ENCODE measurements at regions not wholly inside any gene's neighbourhood (a gene's known extent, or its start where the extent isn't known, plus 50 kb on each side); places are given as distances from the start of the nearest gene placed in this dataset.

DNA sequence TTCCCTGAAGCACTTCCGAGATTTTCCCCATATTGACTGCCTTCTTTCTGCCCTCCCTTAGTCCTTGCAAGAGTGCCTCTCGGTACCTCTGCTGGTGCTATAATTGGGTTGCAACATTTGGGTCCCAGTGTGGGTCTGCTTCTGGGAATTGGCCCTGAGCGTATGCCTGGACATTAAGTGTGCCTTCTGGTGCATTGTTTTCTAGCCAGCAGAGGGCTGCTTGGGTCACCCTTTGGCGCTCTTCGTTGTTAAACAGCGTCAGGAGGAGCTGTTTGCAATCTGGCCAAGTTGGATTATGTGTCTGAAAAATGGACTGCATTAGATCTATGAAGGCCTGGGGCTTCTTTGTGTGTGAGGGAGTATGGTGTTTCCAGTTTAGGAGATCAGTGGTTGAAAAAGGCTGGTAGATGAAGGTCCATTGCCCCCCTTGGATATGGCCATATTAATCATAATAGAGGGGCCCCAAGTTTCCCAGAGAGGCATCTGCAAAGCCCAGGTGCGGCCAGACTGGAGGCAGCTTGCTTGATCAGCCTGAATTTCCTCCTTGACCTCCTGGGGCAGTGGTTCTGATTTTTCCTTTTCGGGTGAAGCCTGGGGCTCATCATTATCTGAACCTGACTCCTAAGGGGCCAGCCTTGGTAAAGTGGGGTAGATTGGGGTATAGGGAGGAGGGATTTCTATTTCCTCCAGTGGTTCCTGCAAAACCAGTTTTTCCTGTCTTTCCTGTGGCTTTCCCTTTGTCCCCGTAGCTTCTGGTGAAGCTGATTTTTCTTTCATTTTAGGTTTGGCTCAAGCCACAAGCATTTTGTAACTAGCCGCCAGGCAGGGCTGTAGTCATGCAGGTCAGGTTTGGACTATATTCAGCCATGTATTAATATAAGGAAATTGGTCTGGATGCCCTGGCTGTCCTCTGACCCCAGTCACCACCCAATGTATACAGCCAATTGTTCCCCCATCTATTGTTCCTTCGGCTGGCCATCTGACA is 85.4 kb upstream of the GPR6 start:
- DNase-seq (ENCODE audit: extremely low spot score): no peak
- TF ChIP-seq ARNT (IDR thresholded peaks at IDR 0.05) (no peak), SP1 (IDR thresholded peaks at IDR 0.05) (no peak), CTBP1 (IDR thresholded peaks at IDR 0.05; ENCODE audit: borderline replicate concordance) (no peak), ZNF384 (IDR thresholded peaks at IDR 0.05) (no peak), ELF4 (IDR thresholded peaks at IDR 0.05) (no peak)
- TF ChIP-seq, protein P1, sequence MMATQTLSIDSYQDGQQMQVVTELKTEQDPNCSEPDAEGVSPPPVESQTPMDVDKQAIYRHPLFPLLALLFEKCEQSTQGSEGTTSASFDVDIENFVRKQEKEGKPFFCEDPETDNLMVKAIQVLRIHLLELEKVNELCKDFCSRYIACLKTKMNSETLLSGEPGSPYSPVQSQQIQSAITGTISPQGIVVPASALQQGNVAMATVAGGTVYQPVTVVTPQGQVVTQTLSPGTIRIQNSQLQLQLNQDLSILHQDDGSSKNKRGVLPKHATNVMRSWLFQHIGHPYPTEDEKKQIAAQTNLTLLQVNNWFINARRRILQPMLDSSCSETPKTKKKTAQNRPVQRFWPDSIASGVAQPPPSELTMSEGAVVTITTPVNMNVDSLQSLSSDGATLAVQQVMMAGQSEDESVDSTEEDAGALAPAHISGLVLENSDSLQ (IDR thresholded peaks at IDR 0.05): no peak
- CTCF ChIA-PET: no interaction called here
- POLR2A ChIA-PET: no interaction called here

- no peak for TF ChIP-seq ELF4 (IDR thresholded peaks at IDR 0.05)
- no peak for TF ChIP-seq BHLHE40 (IDR thresholded peaks at IDR 0.05; ENCODE audit: borderline replicate concordance)
- no peak for TF ChIP-seq ZNF384 (IDR thresholded peaks at IDR 0.05)
- no peak for TF ChIP-seq ARNT (IDR thresholded peaks at IDR 0.05)
- no peak for TF ChIP-seq SUZ12 (IDR thresholded peaks at IDR 0.05)
- no peak for TF ChIP-seq FOXA1 (IDR thresholded peaks at IDR 0.05)
- TF ChIP-seq, protein P1 (IDR thresholded peaks at IDR 0.05): no peak
- no peak for TF ChIP-seq FOXM1 (IDR thresholded peaks at IDR 0.05; ENCODE audit: borderline replicate concordance)
- TF ChIP-seq SP1 (IDR thresholded peaks at IDR 0.05): no peak
- no peak for TF ChIP-seq HDGF (IDR thresholded peaks at IDR 0.05; ENCODE audit: borderline replicate concordance)
- TF ChIP-seq FOXK2 (IDR thresholded peaks at IDR 0.05): no peak
- no peak for TF ChIP-seq TARDBP (IDR thresholded peaks at IDR 0.05)
- TF ChIP-seq NFRKB (IDR thresholded peaks at IDR 0.05): no peak
- TF ChIP-seq L3MBTL2 (conservative IDR thresholded peaks at IDR 0.05): no peak
- TF ChIP-seq LEF1 (IDR thresholded peaks at IDR 0.05; ENCODE audit: borderline replicate concordance): no peak
- no peak for TF ChIP-seq CTBP1 (IDR thresholded peaks at IDR 0.05; ENCODE audit: borderline replicate concordance)
- ChIA-PET CTCF (no interaction called here), POLR2A (no interaction called here)
- no peak for DNase-seq (ENCODE audit: extremely low spot score)
These were observed 84.5 kb upstream of the GPR6 start for GRCh38 chr6:109893606-109894005.

DNA sequence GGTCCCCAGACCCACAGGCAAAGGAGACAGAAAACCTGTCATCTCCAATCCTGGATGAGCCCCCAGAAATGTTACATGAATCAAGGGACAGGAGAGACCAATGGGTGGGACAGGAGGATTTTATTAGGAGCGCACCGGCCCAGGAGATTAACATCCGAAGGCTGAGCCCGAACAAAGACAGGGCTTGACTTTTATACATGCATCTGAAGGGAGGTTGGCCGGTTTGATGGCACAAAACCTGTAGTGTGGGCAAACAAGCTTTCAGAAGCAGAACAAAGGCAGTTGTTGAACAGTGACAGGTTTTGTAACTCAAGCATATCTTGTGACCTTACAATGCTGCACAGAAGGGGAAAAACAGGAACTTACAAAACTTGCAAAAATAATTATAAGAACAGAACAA is 83.9 kb upstream of the GPR6 start:
- ChIA-PET POLR2A (no interaction called here), CTCF (no interaction called here)
- TF ChIP-seq BHLHE40 (IDR thresholded peaks at IDR 0.05; ENCODE audit: borderline replicate concordance) (no peak), FOXM1 (IDR thresholded peaks at IDR 0.05; ENCODE audit: borderline replicate concordance) (no peak)
- DNase-seq (ENCODE audit: extremely low spot score): no peak

DNA sequence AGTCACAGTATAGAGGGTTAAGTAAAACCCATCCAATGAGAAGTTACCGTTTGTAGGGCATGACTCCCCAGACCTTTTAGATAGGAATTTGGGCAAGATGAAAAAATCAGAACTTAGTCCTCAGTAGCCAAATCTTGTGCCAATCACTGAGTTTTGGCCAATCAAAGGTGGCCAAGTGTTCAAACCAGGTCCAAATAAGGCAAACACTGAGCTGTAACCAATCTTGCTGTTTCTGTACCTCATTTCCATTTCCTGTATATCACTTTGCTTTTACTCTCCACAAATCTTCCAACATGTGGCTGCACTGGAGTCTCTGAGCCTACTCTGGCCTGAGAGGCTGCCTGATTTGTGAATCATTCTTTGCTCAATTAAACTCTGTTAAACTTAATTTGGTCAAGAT is 81.8 kb upstream of the GPR6 start:
- ChIA-PET CTCF (no interaction called here), POLR2A (no interaction called here)
- no peak for TF ChIP-seq LEF1 (IDR thresholded peaks at IDR 0.05; ENCODE audit: borderline replicate concordance)
- no peak for TF ChIP-seq FOXM1 (IDR thresholded peaks at IDR 0.05; ENCODE audit: borderline replicate concordance)
- TF ChIP-seq, protein P1 (IDR thresholded peaks at IDR 0.05): peak; percentile 71
- DNase-seq (ENCODE audit: extremely low spot score): no peak

DNA sequence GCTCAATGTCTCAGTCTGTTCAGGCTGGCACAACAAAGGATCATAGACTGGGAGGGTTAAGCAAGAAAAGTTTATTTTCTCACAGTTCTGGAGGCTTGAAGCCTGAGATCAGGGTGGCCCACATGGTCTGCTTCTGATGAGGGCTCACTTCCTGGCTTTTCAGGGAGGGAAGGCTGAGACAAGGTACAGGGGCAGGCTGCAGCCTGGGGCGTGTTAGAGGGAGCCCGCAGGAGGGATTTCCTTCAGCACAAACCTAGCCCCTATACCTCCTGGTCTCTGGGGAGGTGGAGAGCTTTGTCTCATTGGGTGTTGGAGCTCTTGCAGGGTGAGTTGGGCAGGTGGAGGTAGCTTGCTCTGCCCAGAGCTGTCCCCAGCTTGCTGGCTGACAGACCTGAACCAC is 81.1 kb upstream of the GPR6 start:
- DNase-seq (ENCODE audit: extremely low spot score): no peak
- no peak for TF ChIP-seq HDGF (IDR thresholded peaks at IDR 0.05; ENCODE audit: borderline replicate concordance)
- POLR2A ChIA-PET: no interaction called here
- CTCF ChIA-PET: no interaction called here

DNA sequence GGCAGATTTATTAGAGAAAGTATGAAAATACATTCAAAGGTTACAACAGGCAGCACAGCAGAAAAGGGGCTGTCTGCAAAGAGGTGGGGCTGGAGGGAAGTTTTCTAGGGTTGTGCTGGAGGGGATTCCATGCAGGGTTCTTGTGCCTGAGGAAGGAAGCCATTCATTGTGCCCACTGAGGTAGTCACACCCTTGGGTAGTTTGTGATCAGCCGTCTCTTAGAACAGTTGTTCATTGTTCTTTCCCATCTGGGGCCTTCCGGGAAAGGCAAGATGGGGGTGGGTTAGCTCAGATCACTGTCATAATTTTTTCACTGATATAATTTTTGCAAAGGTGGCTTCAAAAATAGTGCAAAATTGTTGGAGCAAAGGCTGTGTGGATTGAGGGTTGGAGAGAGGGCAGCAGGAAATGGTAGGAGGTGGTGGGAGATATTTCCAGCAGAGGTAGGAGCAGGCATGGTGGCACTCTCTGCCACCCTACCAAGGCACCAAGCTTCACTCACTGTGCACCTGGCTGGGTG is 80.5 kb upstream of the GPR6 start:
- CTCF ChIA-PET: no interaction called here
- no peak for DNase-seq (ENCODE audit: extremely low spot score)
- TF ChIP-seq HDGF (IDR thresholded peaks at IDR 0.05; ENCODE audit: borderline replicate concordance) (no peak), FOXM1 (IDR thresholded peaks at IDR 0.05; ENCODE audit: borderline replicate concordance) (no peak), CTBP1 (IDR thresholded peaks at IDR 0.05; ENCODE audit: borderline replicate concordance) (no peak), ZNF384 (IDR thresholded peaks at IDR 0.05) (no peak), LEF1 (IDR thresholded peaks at IDR 0.05; ENCODE audit: borderline replicate concordance) (no peak), ELF4 (IDR thresholded peaks at IDR 0.05) (no peak), FOXK2 (IDR thresholded peaks at IDR 0.05) (no peak), FOXA1 (IDR thresholded peaks at IDR 0.05) (no peak), BHLHE40 (IDR thresholded peaks at IDR 0.05; ENCODE audit: borderline replicate concordance) (no peak), ARNT (IDR thresholded peaks at IDR 0.05) (no peak), L3MBTL2 (conservative IDR thresholded peaks at IDR 0.05) (no peak), TARDBP (IDR thresholded peaks at IDR 0.05) (no peak), NFRKB (IDR thresholded peaks at IDR 0.05) (no peak)
- TF ChIP-seq, protein P1 (IDR thresholded peaks at IDR 0.05): no peak
- POLR2A ChIA-PET: no interaction called here
